Lower leg skin (tissue), 3 donors: ENCODE measurements at regions not wholly inside any gene's neighbourhood (a gene's known extent, or its start where the extent isn't known, plus 50 kb on each side); places are given as distances from the start of the nearest gene placed in this dataset.

Experiments used
- POLR2A ChIP-seq, 2 donors: fragments of 450-650 bp; IDR thresholded peaks; one replicate each; pipeline ENCODE4 v1.6.1; 2016 to 2017; ENCODE audit warnings: antibody characterized with exemption in 2 of 2, mild to moderate bottlenecking in 1 of 2, moderate library complexity in 1 of 2
- TF ChIP-seq, protein P1 (sequence below), 3 donors: fragments of 450-650 bp; IDR thresholded peaks; one replicate each; pipeline ENCODE4 v1.5.1; 2016; ENCODE audit warnings: antibody characterized with exemption in 3 of 3, mild to moderate bottlenecking in 3 of 3, moderate library complexity in 2 of 3

DNA sequence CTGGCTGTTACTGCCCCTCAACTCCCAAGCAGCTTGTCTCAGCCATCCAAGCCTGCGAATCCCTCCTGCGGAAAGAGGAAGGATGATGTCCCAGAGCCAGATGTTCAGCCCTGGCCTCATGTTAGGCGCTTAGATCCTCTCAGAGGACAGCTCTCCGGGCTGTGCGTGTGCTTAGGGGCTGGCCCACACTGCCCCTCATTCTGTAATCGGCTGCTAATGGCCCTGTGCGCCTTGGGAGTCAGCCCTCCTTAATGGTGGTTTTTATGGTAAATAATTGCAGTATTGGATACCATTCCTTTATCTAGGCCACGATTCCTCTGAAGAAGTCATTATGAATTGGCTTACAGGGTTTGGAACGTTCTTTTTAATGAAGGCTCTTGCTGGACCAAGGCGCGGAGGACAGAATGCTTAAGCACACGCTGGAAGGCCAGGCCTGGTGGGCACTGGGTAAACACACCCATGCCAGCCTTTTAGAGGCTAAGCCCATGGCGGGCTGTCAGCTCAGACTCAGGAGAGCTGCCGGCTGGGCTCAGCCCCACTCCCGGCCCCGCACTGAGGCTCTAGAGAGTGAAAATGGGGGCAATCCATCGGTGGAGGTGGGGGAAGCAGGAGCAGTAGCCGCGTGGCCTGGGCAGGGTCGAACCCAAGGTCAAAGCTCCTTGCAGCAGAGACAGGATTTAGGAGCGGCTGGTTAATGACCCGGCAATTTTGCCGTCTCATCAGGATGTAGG is 1157.5 kb downstream of the BRD1 start:
- TF ChIP-seq, protein P1, sequence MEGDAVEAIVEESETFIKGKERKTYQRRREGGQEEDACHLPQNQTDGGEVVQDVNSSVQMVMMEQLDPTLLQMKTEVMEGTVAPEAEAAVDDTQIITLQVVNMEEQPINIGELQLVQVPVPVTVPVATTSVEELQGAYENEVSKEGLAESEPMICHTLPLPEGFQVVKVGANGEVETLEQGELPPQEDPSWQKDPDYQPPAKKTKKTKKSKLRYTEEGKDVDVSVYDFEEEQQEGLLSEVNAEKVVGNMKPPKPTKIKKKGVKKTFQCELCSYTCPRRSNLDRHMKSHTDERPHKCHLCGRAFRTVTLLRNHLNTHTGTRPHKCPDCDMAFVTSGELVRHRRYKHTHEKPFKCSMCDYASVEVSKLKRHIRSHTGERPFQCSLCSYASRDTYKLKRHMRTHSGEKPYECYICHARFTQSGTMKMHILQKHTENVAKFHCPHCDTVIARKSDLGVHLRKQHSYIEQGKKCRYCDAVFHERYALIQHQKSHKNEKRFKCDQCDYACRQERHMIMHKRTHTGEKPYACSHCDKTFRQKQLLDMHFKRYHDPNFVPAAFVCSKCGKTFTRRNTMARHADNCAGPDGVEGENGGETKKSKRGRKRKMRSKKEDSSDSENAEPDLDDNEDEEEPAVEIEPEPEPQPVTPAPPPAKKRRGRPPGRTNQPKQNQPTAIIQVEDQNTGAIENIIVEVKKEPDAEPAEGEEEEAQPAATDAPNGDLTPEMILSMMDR (IDR thresholded peaks at IDR 0.05), result no peak
- TF ChIP-seq POLR2A (IDR thresholded peaks at IDR 0.05), result no peak
